T-cell (primary cell): ENCODE measurements at regions not wholly inside any gene's neighbourhood (a gene's known extent, or its start where the extent isn't known, plus 50 kb on each side); places are given as distances from the start of the nearest gene placed in this dataset.
"Not testable (repeated sequence)": the region's sequence is repeated elsewhere in the genome, so short reads cannot be mapped to it uniquely, and the experiment has no call there.

Experiments used
- ATAC-seq, 4 experiments: fragments of 200-7000 bp in 3 of 4; fragments of 150-1000 bp in 1 of 4; cut with Tn5 transposase; replicated peaks in 1 of 4; 1 replicate in 3 of 4; 2 replicates in 1 of 4; pipeline ENCODE4 v1.10.0; 2021; ENCODE audit warnings: moderate library complexity in 3 of 4, mild to moderate bottlenecking in 2 of 4, moderate number of reproducible peaks in 1 of 4
- CTCF ChIA-PET, 2 donors: fragments of 300-600 bp; sonication (Branson Sonifier 250); formaldehyde crosslinking; loops; one replicate each; lab custom pipeline; 2022; ENCODE audit warnings: antibody characterized with exemption in 2 of 2; lab: Charles Lee
- POLR2A ChIA-PET, 2 donors: fragments of 300-600 bp; sonication (Branson Sonifier 250); formaldehyde crosslinking; loops; one replicate each; lab custom pipeline; 2022; ENCODE audit warnings: antibody characterized with exemption in 2 of 2; lab: Charles Lee
- DNase-seq, 35 experiments: peaks; one replicate each; pipeline versions ENCODE4 v3.0.0 to v3.0.0-alpha.2; 2013 to 2023
- H3K27ac ChIP-seq: one replicate; pipeline ENCODE4 v1.5.1; 2013; ENCODE audit warnings: low read length
- H3K27me3 ChIP-seq, 2 experiments: replicated peaks in 1 of 2; 1 replicate in 1 of 2; 2 replicates in 1 of 2; pipeline versions ENCODE4 v1.6.1 to v1.7.0; 2013; ENCODE audit warnings: low read length in 1 of 2, mixed read lengths in 1 of 2; ENCODE audit not compliant: control insufficient read depth in 2 of 2, insufficient read depth in 2 of 2; ENCODE audit errors: extremely low read depth in 1 of 2
- H3K36me3 ChIP-seq, 2 donors: 1 replicate in 1 of 2; 2 replicates in 1 of 2; pipeline versions ENCODE4 v1.6.1 to v1.7.0; 2013; ENCODE audit warnings: low read length in 1 of 2; ENCODE audit not compliant: control insufficient read depth in 2 of 2, insufficient read depth in 1 of 2; ENCODE audit errors: extremely low read depth in 1 of 2
- H3K4me1 ChIP-seq, 2 experiments: 1 replicate in 1 of 2; 2 replicates in 1 of 2; pipeline versions ENCODE4 v1.6.1 to v1.7.0; 2013; ENCODE audit warnings: low read length in 2 of 2, mixed read lengths in 1 of 2; ENCODE audit not compliant: insufficient read depth in 2 of 2, control insufficient read depth in 1 of 2; ENCODE audit errors: extremely low read depth in 1 of 2
- H3K4me3 ChIP-seq, 2 donors: 1 replicate in 1 of 2; 2 replicates in 1 of 2; pipeline versions ENCODE4 v1.5.1 to v1.7.0; 2013; ENCODE audit warnings: mild to moderate bottlenecking in 2 of 2, low read length in 1 of 2, moderate library complexity in 1 of 2; ENCODE audit not compliant: control insufficient read depth in 1 of 2; ENCODE audit errors: extremely low read depth in 1 of 2
- H3K9me3 ChIP-seq: 2 replicates; pipeline ENCODE4 v1.7.0; 2013
- H3K27ac Mint-ChIP-seq, 2 donors: one replicate each; pipeline ENCODE4 v1.8.0; 2020 to 2021; ENCODE audit warnings: mild to moderate bottlenecking in 2 of 2, mixed read lengths in 2 of 2
- H3K27me3 Mint-ChIP-seq, 2 donors: one replicate each; pipeline ENCODE4 v1.8.0; 2021 to 2022; ENCODE audit warnings: mixed read lengths in 2 of 2
- H3K36me3 Mint-ChIP-seq: one replicate; pipeline ENCODE4 v1.8.0; 2021; ENCODE audit warnings: mixed read lengths
- H3K4me1 Mint-ChIP-seq, 3 donors: one replicate each; pipeline ENCODE4 v1.8.0; 2020 to 2022; ENCODE audit warnings: mixed read lengths in 3 of 3, mild to moderate bottlenecking in 1 of 3
- H3K4me3 Mint-ChIP-seq, 3 donors: one replicate each; pipeline ENCODE4 v1.8.0; 2020 to 2022; ENCODE audit warnings: mild to moderate bottlenecking in 3 of 3, mixed read lengths in 3 of 3, moderate library complexity in 3 of 3
- H3K9me3 Mint-ChIP-seq, 3 donors: one replicate each; pipeline ENCODE4 v1.8.0; 2020 to 2022; ENCODE audit warnings: mixed read lengths in 3 of 3
- WGBS: methylation state at CpG from one replicate; pipeline ENCODE4 v1.1.5; 2013; ENCODE audit warnings: missing lambda C conversion rate; ENCODE audit not compliant: insufficient coverage; 5-methylcytosine and 5-hydroxymethylcytosine counted together

DNA sequence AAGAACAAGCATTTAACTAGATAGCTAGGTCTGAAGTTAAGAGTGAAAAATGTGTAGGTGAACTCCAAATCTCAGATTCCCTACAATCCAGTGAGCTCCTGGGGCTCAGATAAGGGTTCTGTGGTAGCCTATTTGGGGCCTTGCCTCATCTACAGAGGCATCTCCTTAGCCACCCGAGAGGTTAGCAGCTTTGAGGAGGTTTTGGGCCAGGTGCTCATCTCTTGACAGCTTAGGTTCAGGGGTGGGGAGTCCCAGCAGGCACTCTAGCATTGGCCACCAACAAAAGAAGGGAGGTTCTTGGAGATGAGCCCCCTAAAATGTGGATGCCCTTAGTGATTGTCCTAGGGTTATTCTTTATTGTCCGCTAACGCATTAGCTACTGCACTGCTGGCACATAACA lies 184.4 kb upstream of the B3GAT1 start:
- Histone ChIP-seq H3K27me3 (peaks cover 0 to 9% of the 10 kb centered on the region in 2 experiments), H3K9me3 (no peaks in the 10 kb centered on the region), H3K4me1 (no peaks in the 10 kb centered on the region), H3K27ac (no peak overlapping the region), H3K36me3 (no peaks in the 10 kb centered on the region), H3K4me3 (no peak overlapping the region)
- ATAC-seq (no peak), DNase-seq (no peak)
- POLR2A ChIA-PET, result no interaction called here
- no peak overlapping the region for H3K4me3 Mint-ChIP-seq
- no peaks in the 10 kb centered on the region for H3K4me1 Mint-ChIP-seq
- H3K36me3 Mint-ChIP-seq, result no peaks in the 10 kb centered on the region
- no peak overlapping the region for H3K27ac Mint-ChIP-seq
- WGBS, result 94% methylated on average over 3 of the region's 3 CpGs
- peaks cover 5 to 19% of the 10 kb centered on the region in 2 donors for H3K27me3 Mint-ChIP-seq
- CTCF ChIA-PET, result no interaction called here
- H3K9me3 Mint-ChIP-seq, result no peaks in the 10 kb centered on the region

DNA sequence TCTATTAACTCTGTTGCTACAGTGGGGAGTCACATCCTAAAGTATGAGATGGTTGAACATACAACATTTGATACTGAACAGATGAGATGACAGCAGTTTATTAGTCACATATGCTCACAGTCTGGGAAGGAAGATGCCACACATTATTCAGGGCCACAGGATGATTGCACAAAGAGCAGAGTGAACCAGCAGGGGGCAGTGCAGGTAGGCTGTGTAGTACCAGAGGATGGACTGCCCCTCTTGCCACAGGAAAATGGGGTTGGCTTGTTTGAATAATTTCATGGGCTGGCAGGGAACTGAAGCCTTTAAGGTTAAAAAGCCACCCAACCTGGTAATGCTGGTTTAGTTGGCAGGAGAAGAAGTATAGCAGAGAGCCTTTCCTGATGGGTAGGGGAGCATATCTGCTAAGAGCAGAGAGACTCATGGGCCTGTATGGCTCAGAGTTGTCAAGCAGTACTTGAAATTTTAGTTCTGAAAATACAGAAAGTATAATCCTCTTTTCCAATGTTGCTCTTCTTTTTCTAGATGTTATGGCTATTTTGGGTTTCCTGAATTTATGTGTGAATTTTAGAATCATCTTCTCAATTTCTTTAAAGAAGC lies 180.4 kb upstream of the B3GAT1 start:
- Mint-ChIP-seq H3K36me3 (no peaks in the 10 kb centered on the region), H3K9me3 (no peaks in the 10 kb centered on the region), H3K4me3 (no peak overlapping the region), H3K27ac (no peak overlapping the region), H3K27me3 (peaks cover 5 to 14% of the 10 kb centered on the region in 2 donors), H3K4me1 (peaks cover 0 to 3% (median 0%) of the 10 kb centered on the region in 3 donors)
- H3K9me3 ChIP-seq, result no peaks in the 10 kb centered on the region
- ATAC-seq (no peak), DNase-seq (peak in 22 of 35 experiments; percentile 3 to 49 (median 27))
- no peak overlapping the region for H3K27ac ChIP-seq
- no peaks in the 10 kb centered on the region for H3K36me3 ChIP-seq
- H3K27me3 ChIP-seq, result peaks cover 0 to 10% of the 10 kb centered on the region in 2 experiments
- no peaks in the 10 kb centered on the region for H3K4me1 ChIP-seq
- ChIA-PET POLR2A (interaction anchor here in 1 of 2 donors (0.5 kb wide), 1 partner anchor 10 kb away, joined by 11 read pairs; no protein-coding TSS in a partner anchor), CTCF (no interaction called here)
- no peak overlapping the region for H3K4me3 ChIP-seq

DNA sequence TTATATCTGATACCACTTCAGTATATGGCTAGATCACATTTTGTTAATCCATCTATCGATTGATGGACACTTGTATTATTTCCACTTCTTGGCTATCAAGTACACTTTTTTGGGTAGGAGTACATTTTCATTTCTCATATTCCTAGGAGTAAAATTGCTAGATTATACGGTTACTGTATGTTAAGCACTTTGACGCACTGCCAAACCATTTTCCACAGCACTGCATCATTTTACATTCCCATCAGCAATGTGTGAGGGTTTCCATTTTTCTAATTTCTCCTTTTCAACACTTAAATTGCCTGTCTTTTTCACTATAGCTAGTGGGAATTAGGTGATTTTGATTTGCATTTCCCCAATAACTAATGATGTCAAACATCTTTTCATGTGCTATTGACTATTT lies 179.3 kb upstream of the B3GAT1 start:
- H3K9me3 Mint-ChIP-seq, result no peaks in the 10 kb centered on the region
- ATAC-seq (no peak), DNase-seq (no peak)
- peaks cover 0 to 3% (median 0%) of the 10 kb centered on the region in 3 donors for H3K4me1 Mint-ChIP-seq
- ChIA-PET CTCF (no interaction called here), POLR2A (no interaction called here)
- no peaks in the 10 kb centered on the region for H3K36me3 ChIP-seq
- peaks cover 5 to 19% of the 10 kb centered on the region in 2 donors for H3K27me3 Mint-ChIP-seq
- peaks cover 0 to 10% of the 10 kb centered on the region in 2 experiments for H3K27me3 ChIP-seq
- H3K27ac ChIP-seq, result no peak overlapping the region
- H3K4me3 Mint-ChIP-seq, result no peak overlapping the region
- no peaks in the 10 kb centered on the region for H3K36me3 Mint-ChIP-seq
- H3K4me1 ChIP-seq, result no peaks in the 10 kb centered on the region
- WGBS, result no CpG with 5 or more reads among the region's 3 CpGs
- H3K9me3 ChIP-seq, result no peaks in the 10 kb centered on the region
- no peak overlapping the region for H3K4me3 ChIP-seq
- no peak overlapping the region for H3K27ac Mint-ChIP-seq

DNA sequence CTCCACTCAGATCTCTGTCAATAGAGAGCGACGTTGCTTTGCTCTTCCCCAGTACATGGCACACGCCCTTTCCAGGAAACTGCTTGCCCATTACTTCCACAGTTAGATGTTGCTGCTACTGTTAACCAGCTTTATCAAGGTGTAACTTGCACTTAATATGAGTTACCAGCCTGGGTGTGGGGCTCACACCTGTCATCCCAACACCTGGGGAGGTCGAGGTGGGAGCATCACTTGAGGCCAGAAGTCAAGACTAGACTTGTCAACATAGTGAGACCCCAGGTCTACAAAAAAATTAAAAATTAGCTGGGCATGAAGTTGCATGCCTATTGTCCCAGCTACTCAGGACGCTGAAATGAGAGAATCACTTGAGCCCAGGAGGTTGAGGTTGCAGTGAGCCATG lies 177.1 kb upstream of the B3GAT1 start:
- Histone ChIP-seq H3K36me3 (no peaks in the 10 kb centered on the region), H3K27ac (no peak overlapping the region), H3K4me1 (peaks cover 0 to 3% of the 10 kb centered on the region in 2 experiments), H3K27me3 (peaks cover 0 to 17% of the 10 kb centered on the region in 2 experiments), H3K4me3 (no peak overlapping the region), H3K9me3 (no peaks in the 10 kb centered on the region)
- 62% methylated on average over 3 of the region's 5 CpGs for WGBS
- Mint-ChIP-seq H3K36me3 (no peaks in the 10 kb centered on the region), H3K27me3 (peaks cover 10 to 11% of the 10 kb centered on the region in 2 donors), H3K27ac (no peak overlapping the region), H3K9me3 (no peaks in the 10 kb centered on the region), H3K4me3 (no peak overlapping the region), H3K4me1 (peaks cover 0 to 5% (median 5%) of the 10 kb centered on the region in 3 donors)
- CTCF ChIA-PET, result no interaction called here
- DNase-seq (no peak), ATAC-seq (no peak)
- POLR2A ChIA-PET, result no interaction called here

DNA sequence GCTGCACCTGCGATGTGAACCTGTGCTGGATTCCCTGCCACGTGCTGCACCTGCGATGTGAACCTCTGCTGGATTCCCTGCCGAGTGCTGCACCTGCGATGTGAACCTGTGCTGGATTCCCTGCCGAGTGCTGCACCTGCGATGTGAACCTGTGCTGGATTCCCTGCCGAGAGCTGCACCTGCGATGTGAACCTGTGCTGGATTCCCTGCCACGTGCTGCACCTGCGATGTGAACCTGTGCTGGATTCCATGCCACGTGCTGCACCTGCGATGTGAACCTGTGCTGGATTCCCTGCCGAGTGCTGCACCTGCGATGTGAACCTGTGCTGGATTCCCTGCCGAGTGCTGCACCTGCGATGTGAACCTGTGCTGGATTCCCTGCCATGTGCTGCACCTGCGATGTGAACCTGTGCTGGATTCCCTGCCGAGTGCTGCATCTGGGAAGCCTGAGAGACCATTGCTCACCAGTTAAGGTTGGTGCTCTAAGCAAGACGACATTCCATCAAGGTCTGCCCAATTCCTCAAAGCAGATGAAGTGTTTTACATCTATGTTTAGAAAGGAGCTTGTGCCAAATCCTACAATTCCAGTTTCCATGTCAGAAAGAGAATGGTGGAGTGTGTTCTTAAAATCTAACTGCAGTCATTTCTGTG lies 176.5 kb upstream of the B3GAT1 start:
- H3K9me3 Mint-ChIP-seq, H3K36me3 Mint-ChIP-seq, ATAC-seq, H3K4me1 ChIP-seq, H3K9me3 ChIP-seq, DNase-seq, H3K4me3 ChIP-seq, CTCF ChIA-PET, POLR2A ChIA-PET, H3K4me3 Mint-ChIP-seq, H3K36me3 ChIP-seq, H3K27ac Mint-ChIP-seq, H3K27ac ChIP-seq: not testable (repeated sequence)
- Mint-ChIP-seq H3K4me1 (peaks cover 4 to 10% (median 5%) of the 10 kb centered on the region in 3 donors), H3K27me3 (peaks cover 11 to 14% of the 10 kb centered on the region in 2 donors)
- peaks cover 0 to 18% of the 10 kb centered on the region in 2 experiments for H3K27me3 ChIP-seq
- WGBS, result 86% methylated on average over 19 of the region's 20 CpGs

DNA sequence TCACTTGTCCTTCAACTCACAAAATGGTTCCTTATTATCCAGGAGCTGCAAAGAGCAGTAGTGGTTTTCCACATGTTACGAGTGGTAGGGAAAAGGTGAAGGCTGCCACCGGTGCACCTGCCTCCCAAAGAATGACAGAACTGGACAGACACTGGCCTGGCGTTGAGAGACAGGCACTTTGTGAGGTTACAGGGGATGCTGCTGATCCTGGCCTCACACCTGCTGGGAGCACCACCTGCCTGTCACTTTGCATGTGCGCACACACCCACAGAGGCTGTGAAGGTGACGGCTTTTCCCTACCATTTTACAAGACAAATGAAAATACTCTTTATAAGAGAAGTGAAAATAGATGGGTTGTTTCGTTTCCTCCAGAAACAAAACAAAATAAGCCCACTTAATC lies 175.3 kb upstream of the B3GAT1 start:
- Histone ChIP-seq H3K27ac (no peak overlapping the region), H3K4me1 (peaks cover 0 to 20% of the 10 kb centered on the region in 2 experiments), H3K27me3 (peaks cover 0 to 18% of the 10 kb centered on the region in 2 experiments), H3K4me3 (no peak overlapping the region), H3K36me3 (no peaks in the 10 kb centered on the region), H3K9me3 (no peaks in the 10 kb centered on the region)
- peaks cover 12 to 19% (median 15%) of the 10 kb centered on the region in 3 donors for H3K4me1 Mint-ChIP-seq
- WGBS, result 93% methylated on average over 2 of the region's 6 CpGs
- DNase-seq (no peak), ATAC-seq (no peak)
- peaks cover 14 to 19% of the 10 kb centered on the region in 2 donors for H3K27me3 Mint-ChIP-seq
- H3K27ac Mint-ChIP-seq, result no peak overlapping the region
- H3K36me3 Mint-ChIP-seq, result no peaks in the 10 kb centered on the region
- ChIA-PET POLR2A (no interaction called here), CTCF (no interaction called here)
- no peaks in the 10 kb centered on the region for H3K9me3 Mint-ChIP-seq
- H3K4me3 Mint-ChIP-seq, result no peak overlapping the region
